Stimulated activated CD4-positive, alpha-beta T cell treated with anti-CD3 and anti-CD28 coated beads, Interleukin-15, amount 100 ng/mL, for 48 hours (primary cell): ENCODE measurements at regions not wholly inside any gene's neighbourhood (a gene's known extent, or its start where the extent isn't known, plus 50 kb on each side); places are given as distances from the start of the nearest gene placed in this dataset.
"Not testable (repeated sequence)": the region's sequence is repeated elsewhere in the genome, so short reads cannot be mapped to it uniquely, and the experiment has no call there.

ENCODE experiments used
- DNase-seq, 2 donors: peaks; one replicate each; pipeline ENCODE4 v3.0.0-alpha.2; 2020; ENCODE audit warnings: low read depth in 2 of 2

DNA sequence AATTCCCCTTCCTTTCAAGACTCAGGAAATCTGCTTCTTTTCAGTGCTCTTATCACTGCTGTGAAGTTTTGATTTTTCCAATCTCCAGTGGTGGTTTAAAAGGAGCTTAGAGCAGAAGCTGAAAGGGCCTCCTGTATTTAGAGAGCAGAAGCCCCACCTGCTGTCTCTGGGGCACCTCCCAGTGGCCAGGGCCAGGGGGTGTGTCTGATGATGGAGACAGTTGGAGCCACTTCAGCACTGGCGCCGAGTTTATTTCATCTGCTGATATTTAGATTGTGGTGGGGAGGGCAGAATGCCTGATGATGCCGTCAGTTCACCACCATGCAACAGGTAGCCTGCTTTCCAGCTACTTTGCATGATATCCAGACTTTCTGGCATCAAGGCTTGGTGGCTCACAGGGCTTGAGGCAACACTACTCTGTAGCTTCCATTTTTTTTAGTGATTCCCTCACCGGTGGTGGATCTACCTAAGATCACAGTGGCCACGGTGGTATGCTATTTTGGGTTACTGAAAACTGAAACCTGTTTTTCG lies 371.9 kb downstream of the KCNRG start:
- DNase-seq = no peak

DNA sequence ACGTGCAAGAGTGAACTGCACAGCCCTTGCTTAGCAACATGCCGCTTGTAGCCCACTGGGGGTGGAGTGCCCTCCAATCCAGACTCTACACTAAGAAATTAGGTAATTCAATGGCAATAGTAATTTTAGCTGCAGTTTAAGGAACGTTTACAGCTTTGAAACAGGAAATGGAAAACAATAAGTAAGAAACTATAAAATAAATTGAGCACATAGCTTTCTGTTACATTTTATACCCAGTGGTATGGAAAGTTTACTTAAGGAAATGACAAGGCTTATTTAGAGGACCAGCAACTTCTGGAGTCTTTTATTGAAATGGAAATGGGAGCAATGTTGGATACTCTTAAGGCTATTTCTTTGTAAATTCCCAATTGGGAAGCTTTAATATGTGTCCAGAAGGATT lies 373.2 kb downstream of the KCNRG start:
- DNase-seq = no peak

DNA sequence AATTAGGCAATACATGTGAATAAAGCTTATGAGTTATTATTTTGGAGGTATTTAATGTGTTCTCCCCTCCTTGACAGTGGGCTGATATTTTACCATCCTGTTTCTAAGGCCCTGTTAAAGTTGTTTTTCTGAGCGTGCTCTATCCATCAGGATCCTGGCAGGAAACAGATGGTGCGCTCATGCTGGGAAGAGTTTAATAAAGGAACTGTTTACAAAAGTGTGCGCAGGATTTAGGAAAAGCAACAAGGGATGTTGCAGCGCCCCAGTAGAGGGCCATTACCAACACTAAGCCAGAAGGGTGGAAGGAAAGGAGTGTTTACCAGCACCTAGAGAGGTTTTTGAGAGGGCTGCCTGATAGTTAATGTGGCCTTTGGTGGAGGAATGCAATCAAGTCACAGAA lies 374.5 kb downstream of the KCNRG start:
- DNase-seq = no peak

DNA sequence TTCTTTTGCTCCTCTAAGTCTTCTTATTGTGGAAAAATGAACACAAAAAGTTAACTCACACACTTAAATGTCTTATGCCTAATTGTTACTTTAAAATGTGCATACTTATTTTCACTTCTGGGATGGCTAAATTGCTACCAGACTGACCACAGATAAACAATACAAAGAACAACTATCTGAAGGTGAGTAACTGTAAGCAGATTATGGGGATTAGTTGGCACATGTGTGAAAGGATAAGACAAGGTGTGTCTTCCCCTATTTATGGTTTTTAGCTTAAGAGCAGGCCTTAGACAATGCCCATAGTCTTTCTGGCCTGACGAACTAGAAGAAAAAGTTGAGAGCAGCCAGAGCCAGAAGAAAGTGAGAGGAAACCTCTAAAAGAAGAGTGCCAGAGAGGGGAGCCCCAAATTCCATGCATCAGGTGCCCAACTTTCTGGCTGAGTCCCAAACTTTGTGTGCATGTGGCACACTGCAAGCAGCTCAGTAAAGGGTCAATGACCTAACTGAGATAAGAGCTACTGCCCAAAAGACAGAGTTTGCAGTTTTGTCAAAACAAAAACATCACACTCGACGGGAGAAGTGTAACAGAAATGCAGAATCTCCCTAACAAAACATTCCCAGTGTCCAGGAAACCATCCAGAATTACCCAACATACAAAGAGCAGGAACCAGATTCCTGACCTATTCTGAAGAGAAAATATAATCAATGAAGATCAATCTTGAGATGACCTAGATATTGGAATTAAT lies 375.4 kb downstream of the KCNRG start:
- DNase-seq = no peak

DNA sequence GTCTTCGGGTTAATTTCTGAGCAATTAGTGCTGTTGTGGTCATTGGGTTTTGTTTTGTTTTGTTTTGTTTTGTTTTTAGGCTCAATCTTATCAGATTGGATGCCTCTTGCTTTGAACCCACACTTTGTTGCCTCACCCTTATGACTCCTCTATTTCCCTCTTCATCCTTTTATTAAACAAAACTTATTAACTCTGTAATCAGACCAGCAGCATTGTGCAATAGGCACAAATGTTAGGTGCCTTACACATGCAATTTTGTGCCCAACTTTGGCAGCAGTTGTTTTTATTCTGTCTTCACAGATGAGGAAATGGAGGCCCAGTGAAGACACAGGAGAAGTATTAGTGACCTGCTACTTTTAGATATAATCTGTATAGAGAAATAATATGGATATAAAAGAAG lies 377.7 kb downstream of the KCNRG start:
- no peak for DNase-seq

DNA sequence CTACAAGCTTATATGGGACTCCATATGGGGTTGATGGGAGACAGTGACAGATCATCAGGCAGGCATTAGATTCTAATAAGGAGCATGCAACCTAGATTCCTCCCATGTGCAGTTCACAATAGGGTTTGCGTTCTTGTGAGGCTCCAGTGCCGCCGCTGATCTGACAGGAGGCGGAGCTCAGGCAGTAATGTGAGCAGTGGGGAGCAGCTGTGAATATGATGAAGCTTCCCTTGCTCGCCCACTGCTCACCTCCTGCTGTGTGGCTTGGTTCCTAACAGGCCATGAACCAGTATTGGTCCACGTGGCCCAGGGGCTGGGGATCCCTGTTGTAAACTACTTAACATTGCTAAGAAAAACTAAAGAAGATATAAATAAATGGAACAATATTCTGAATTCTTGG lies 378.4 kb downstream of the KCNRG start:
- no peak for DNase-seq

DNA sequence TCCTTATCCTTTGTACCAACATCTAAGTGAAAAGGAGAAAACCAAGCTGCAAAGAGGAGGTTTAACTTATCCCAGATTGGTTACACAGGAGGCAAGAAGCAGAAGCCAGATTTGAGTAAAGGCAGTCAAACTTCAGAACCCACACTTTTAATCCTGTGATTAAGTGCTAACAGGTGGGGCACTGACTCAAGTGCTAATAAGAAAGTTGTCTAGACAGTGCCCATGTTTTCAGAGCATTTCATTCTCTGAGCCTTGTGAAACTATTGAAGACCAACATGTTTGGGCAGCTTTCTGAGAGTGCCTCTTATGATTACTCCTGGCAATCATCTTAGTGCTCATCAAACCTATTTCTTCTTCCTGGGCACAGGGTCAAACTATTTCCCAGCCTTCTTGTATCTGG lies 380.8 kb downstream of the KCNRG start:
- no peak for DNase-seq

DNA sequence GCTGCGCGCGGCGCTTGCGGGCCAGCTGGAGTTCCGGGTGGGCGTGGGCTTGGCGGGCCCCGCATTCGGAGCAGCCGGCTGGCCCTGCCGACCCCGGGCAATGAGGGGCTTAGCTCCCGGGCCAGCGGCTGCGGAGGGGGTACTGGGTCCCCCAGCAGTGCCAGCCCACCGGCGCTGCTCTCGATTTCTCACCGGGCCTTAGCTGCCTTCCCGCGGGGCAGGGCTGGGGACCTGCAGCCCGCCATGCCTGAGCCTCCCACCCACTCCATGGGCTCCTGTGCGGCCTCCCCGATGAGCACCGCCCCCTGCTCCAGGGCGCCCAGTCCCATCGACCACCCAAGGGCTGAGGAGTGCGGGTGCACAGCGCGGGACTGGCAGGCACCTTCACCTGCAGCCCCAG lies 381.4 kb downstream of the KCNRG start:
- not testable (repeated sequence) for DNase-seq

DNA sequence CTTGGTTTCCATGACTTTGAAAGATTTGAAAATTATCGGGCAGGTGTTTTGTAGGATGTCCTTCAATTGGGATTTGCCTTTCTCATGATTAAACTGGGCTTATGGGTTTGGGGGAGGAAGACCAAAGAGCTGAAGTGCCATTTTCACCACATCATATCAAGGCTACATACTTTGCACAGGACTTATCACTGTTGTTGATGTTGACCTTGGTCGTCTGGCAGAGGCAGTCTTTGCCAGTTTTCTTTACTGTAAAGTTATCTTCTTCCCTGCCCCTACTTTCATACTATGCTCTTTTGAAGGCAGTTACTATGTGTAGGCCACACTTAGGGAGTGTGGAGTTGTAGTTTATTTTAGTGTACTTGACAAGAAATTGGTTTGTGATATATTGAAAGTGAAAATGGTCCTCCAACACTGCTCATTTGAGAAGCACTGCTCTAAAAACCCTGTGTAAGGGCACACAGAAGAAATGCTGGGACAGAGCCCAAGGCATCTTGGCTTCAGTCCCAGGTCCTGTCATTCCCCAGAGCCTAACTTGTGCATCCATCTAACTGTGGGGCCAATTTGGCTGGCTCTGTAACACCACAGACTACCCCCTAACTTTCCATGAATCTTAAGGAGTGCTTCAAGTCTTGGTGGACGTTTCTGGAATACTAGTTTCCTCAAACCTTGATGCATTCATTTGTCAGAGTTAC lies 384.9 kb downstream of the KCNRG start:
- DNase-seq = no peak

DNA sequence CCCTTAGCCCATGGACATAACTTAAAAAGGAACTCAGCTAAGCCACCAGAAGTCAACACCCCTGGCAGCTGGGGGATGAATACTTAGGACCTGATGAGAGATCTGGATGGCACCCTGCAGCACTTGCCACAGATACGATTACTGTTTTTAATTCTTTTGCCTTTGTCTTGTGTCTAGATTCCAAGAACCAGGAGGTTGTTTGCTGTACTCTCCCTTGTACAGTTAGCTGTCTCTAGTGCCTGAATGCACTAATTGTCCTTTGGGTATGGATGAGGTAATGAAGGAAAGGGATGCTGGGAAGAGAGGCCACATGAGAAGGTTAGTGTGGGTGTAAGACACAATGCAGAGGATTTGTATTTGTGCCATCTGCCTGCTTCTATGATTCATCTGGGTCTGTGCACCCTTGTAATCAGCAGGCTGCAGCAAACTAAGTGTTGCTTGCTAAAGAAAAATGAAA lies 385.8 kb downstream of the KCNRG start:
- no peak for DNase-seq

DNA sequence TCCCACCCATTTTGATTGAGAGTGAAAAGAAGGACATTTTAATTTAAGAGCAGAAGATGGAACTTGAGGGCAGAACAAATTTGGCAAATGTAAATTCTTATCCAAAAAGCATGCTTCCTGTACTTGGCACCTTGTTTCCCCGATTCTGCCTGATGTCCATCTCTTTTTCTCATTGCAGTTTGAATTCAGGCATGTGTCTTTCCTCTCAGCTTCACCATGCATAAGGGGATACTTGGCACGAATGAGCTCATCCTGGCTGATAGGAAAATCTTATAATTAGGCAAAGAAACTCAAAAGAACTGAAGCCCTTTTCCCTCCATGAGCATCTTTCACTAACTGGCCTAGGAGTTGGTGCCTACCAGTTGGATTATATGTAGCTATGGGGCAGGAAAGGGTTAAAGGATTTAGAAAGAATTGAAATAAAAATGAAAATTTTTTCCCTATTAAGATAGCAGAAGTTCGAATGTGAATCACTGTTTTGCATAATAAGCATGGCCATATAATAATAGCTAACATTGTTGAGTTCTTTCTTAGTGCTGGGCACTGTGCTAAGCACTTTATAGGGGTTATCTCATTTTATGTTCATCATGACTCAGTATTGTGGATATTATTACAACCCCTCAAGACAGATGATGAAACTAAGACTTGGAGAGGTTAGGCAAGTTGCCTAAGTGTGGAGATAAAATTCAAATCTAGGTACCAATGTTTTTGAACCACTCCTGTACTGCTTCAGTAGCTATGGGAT lies 386.6 kb downstream of the KCNRG start:
- no peak for DNase-seq

DNA sequence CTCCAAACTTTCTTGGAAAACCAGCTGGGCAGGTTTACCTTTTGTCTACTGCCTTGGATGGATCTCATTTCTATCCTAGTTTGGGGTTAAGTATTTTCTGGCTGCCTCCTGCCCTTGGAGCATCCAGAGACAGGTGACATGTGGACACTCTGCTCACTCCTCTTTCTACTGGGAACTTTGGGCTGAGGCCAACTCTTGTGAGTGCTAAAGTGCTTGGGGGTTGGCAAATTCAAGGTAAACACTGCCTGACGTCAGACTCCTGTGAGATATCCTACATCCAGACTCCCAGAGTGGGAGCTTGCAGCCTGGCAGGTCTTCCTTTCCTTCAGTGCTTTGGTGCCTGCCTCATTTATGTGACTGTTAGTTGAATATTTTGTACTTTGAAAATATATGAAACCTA lies 388.1 kb downstream of the KCNRG start:
- no peak for DNase-seq

DNA sequence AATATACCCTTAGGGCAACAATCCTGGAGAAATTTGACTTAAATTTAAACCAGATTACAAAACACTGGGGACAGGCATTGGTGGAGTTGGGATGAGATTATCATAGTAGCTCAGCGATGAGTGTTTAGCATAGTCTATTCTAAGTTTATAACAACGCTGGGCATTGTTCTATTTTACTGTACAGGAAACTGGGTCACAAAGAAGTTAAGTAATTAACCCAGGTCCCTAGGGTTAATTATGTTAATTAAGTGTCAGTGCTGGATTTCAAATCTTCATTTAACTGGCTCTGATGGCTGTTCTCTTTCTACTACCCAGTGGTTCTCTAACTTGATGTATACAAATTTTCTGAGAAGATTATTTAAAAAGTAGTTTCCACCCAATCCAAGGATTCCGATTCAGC lies 388.9 kb downstream of the KCNRG start:
- no peak for DNase-seq

DNA sequence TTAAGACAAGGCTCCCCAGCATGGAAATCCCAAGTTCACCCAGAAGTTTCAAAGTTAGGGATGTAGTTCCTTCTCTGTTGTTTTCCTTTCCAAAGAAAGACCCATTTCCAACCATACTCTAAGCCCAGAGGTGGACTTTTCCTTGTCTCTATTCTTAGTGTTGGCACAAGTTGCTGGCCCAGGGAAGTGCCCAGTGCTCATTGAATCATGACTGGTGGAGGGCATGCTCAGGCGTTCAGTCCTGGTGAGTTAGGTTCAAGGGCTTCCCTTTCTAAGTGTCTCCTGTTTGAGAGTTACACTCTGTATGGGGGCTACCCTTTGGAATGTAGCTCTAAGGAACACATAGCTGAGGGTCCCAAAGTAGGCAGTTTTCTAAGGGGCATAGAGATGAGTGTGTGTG lies 389.5 kb downstream of the KCNRG start:
- DNase-seq = no peak

DNA sequence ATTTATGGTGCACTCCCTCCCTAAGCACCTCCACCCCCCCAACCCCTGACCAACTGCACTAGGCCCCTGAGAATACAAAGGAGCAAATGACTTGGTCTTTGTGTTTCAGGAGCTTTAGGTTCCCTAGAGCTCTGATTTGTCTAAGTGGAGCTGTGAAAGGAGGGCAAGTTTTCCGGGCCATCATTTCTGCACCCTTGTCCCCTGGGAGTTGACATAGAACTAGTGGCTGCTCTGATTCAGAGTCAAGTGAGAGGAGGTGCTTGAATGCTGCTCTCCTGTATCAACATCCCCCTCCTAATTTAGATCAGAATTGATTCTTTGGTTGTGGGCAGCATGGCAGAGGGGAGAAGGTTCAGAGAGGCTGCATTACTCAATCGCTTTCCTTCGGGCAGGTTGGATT lies 391.6 kb downstream of the KCNRG start:
- no peak for DNase-seq

DNA sequence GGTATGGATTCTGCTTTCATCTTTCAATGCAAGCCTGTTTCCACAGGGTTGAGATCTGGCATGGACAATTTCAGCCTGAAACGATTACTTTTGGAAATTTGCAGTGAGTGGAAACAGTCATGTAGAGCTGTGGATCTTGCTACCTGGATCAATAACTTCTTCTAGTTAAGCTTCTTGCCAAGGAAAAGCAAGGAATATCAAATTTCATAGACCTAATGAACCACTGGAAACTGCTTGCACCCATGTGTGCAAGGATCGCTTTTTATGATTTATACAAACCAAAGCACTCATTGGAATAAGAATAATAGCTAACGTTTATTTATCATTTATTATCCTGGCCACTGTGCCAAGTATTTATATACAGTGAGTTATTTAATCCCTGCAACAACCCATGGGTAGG lies 392.8 kb downstream of the KCNRG start:
- no peak for DNase-seq

DNA sequence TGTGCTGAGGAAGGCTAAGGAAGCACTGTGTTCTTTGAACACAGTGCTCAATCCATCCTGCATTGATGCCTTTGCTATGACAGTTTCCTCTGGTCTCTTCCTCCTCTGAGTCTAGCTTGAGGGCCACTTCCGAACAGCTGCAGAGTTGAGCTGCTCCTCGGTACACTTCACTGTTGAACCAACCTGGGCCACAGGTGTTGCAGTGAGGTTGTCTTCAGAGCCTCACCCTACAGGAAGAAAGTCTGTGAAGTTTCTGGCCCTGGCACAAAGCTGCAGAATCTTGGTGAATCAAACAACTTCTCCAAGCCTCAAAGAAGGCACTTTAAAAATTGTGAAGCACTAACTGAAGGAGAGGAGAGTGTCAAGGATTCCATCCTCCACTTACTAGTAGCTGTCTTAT lies 394.0 kb downstream of the KCNRG start:
- DNase-seq = no peak

DNA sequence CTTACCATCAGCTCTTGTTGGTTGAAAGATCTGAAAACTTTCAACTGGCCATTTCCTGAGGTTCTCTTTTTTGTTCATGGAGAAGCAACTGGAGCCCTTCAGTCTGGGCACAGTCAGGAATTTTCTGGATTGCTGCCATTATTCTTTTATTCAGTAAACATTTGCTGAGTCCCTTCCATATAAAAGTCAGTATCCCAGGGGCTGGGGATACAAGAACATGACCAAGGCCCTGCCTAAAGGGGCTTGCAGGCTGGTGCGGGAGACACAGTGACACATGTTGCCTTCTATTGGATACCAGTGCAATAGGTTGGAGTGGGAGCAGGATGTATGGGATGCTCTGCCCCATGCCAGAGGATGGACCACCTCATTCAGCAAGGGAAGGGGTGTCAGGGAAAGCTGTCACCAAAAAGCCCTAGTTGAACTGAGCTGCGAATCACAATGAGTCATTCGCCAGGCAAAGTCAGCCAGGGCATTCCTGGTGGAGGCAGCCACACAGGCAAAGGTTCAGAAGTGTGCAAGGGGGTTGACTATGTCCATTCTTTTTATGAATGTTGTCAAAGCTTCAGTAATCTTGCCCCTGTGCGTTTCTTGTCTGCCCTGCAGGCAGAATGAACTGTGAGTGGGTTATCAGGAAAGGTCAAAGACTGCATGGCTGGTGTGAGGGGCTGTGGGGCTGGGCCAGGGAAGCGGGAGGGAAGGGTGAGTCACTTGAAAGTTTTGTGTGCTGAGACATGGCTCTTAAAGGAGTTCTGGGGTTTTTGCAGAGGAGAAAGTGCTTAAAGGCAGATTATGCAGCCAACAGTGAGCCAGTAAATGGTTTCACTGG lies 395.9 kb downstream of the KCNRG start:
- DNase-seq = no peak

DNA sequence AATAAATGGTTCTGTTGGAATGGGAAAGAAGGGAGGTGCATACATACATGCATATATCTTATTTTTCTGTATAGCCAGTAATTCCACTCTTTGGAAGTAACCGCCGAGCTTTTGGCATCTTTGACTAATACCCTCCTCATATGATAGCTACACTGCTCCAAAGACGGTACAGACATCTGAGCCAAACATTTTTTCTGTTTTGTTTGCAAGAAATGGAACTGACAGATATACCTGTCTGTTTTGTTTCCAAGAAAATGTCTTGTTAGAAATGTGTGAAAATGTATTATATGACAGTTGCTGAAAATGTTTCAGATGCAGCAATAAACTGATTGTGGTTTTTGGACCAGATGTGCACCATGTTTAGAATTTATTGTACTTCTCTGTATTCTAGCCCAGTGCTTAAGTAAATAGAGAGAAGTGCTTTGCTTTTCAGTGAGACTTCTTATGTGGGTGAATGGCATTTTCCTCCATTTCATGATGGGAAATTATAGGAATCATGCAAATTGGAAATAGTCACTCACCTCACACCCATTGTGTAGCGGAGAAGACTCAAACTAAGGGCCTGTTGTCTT lies 396.9 kb downstream of the KCNRG start:
- DNase-seq = no peak

DNA sequence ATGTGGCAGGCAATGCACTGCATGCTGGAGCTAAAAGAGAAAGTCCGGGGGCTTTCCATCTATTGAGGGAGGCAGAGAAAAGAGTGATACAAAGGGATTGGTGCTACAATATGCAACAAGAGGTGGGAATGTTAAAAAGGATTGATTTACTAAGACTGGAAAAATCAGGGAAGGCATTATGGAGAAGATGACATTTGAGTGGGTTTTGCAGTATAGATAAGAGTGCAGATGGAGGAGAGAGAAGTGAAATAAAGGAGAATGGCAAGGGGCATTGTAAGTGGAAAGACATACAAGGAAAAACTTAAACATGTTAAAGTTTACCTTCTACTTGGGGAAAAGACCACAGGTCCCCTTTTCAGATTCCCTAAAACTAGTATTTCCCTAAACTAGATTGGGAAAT lies 399.4 kb downstream of the KCNRG start:
- DNase-seq = no peak

DNA sequence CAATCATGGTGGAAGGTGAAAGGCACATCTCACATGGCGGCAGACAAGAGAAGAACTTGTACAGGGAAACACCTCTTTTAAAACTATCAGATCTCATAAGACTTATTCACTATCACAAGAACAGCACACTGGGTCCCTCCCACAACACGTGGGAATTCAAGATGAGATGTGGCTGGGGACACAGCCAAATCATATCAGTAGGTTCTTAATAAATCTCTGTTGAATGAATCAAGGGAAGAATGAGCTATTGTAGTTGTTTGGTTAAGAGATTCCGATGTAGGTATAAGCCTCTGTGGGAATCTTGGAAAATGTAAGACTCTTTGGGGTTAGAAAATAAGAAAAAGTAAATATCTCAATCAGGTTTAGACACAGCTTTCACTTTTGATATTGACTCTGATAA lies 400.2 kb downstream of the KCNRG start:
- DNase-seq = no peak
